NB4 (cell line): ENCODE measurements at regions not wholly inside any gene's neighbourhood (a gene's known extent, or its start where the extent isn't known, plus 50 kb on each side); places are given as distances from the start of the nearest gene placed in this dataset.

Source experiments
- MYC ChIP-seq: IDR thresholded peaks from 2 replicates; pipeline ENCODE4 v1.6.1; 2011; ENCODE audit warnings: low read depth, low read length
- POLR2A ChIP-seq: IDR thresholded peaks from 2 replicates; pipeline ENCODE4 v1.6.1; 2011; ENCODE audit warnings: mild to moderate bottlenecking; ENCODE audit not compliant: insufficient read length; ENCODE audit errors: extremely low read depth
- TF ChIP-seq, protein P1 (sequence below): IDR thresholded peaks from one replicate; pipeline ENCODE4 v1.5.1; 2012; ENCODE audit warnings: low read depth, low read length
- TF ChIP-seq, protein P2 (sequence below): IDR thresholded peaks from 2 replicates; pipeline ENCODE4 v1.6.1; 2011; ENCODE audit warnings: low read depth, low read length

DNA sequence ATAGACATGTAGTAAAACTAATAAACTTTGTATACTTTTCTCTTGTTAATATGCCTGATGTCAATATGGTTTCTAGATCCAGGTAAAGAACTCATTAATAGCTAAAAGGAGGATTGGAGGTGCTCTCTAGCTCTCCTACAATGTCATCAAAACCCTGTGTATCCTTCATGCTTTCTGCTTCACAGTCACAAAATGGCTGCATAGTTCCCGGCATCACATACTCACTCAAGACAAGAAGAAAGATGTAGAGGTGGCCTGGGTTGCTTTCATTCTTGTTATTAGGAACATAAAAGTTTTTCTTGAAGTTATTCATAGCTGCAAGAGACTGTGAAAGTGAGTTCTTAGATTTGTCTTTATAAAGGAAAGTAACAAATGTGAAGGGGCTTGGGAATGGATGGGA, 149.7 kb upstream of the EEPD1 start:
- TF ChIP-seq POLR2A, result no peak
- TF ChIP-seq, protein P1, sequence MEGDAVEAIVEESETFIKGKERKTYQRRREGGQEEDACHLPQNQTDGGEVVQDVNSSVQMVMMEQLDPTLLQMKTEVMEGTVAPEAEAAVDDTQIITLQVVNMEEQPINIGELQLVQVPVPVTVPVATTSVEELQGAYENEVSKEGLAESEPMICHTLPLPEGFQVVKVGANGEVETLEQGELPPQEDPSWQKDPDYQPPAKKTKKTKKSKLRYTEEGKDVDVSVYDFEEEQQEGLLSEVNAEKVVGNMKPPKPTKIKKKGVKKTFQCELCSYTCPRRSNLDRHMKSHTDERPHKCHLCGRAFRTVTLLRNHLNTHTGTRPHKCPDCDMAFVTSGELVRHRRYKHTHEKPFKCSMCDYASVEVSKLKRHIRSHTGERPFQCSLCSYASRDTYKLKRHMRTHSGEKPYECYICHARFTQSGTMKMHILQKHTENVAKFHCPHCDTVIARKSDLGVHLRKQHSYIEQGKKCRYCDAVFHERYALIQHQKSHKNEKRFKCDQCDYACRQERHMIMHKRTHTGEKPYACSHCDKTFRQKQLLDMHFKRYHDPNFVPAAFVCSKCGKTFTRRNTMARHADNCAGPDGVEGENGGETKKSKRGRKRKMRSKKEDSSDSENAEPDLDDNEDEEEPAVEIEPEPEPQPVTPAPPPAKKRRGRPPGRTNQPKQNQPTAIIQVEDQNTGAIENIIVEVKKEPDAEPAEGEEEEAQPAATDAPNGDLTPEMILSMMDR, result no peak
- TF ChIP-seq MYC, result no peak
- TF ChIP-seq, protein P2, sequence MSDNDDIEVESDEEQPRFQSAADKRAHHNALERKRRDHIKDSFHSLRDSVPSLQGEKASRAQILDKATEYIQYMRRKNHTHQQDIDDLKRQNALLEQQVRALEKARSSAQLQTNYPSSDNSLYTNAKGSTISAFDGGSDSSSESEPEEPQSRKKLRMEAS, result no peak
